GM18498 (cell line): ENCODE measurements at regions not wholly inside any gene's neighbourhood (a gene's known extent, or its start where the extent isn't known, plus 50 kb on each side); places are given as distances from the start of the nearest gene placed in this dataset.
"Not testable (repeated sequence)": the region's sequence is repeated elsewhere in the genome, so short reads cannot be mapped to it uniquely, and the experiment has no call there.

ENCODE experiments used
- ATAC-seq: cut with Tn5 transposase; IDR thresholded peaks from one replicate; pipeline ENCODE4 v1.9.1; 2021; ENCODE audit warnings: mild to moderate bottlenecking, moderate library complexity; ENCODE audit not compliant: unreplicated experiment

GRCh38 chr6:81565071-81565470 lies 187.4 kb downstream of the TENT5A start:
- ATAC-seq, result no peak

DNA sequence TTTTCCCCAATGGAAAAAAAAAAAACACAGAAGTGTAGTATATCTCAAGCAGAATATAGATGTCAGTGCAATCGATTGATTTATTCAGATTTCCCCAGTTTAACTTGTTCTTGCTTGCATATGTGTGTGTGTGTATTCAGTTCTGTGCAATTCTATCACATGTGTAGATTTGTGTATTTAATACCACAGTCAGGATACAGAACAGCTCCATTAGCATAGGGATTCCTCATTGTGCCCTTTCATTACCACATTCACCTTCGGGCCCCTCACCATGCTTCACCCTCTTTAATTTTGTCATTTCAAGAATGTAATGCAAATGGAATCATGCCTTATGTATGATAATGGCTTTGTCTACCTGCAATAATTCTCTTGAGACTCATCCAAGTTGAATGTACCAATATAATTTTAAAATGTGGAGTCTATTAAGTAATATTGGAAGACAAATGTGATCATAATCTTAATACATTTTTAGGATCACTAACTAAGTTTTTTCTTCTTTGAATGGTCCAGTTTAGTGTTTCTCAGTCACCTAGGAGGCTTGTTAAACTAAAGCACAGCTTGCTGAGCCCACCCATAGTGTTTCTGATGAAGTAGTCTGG lies 187.9 kb downstream of the TENT5A start:
- ATAC-seq, result no peak

- ATAC-seq, result no peak
Measured at GRCh38 chr6:81562169-81562568, 190.3 kb downstream of the TENT5A start.

DNA sequence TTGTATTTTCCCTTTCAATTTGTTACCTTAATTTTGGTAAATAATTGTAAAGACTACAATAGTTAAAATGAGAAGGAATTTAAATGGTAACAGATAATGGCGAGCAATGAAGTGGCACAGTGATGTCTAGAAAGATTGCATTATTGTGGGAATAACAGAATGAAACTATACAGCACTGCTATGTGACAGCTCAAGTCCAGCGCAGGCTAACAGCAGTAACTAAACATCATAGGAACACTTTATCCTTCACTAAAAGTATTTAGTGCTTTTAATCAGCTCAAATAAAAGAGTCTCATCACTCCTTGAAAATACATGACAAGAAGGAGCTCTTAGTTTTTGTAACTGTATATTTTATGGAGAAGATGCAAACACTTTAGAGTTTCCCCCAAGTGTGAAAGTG lies 190.8 kb downstream of the TENT5A start:
- ATAC-seq, result no peak

GRCh38 chr6:81561071-81561564 lies 191.4 kb downstream of the TENT5A start:
- no peak for ATAC-seq

- ATAC-seq, result no peak
Measured at GRCh38 chr6:81557811-81558210, 194.7 kb downstream of the TENT5A start.

- ATAC-seq, result no peak
Measured at GRCh38 chr6:81556551-81556950, 195.9 kb downstream of the TENT5A start.

- ATAC-seq, result no peak
Measured at GRCh38 chr6:81553216-81553615, 199.3 kb downstream of the TENT5A start.

- no peak for ATAC-seq
Measured at GRCh38 chr6:81552644-81553043, 199.8 kb downstream of the TENT5A start.

DNA sequence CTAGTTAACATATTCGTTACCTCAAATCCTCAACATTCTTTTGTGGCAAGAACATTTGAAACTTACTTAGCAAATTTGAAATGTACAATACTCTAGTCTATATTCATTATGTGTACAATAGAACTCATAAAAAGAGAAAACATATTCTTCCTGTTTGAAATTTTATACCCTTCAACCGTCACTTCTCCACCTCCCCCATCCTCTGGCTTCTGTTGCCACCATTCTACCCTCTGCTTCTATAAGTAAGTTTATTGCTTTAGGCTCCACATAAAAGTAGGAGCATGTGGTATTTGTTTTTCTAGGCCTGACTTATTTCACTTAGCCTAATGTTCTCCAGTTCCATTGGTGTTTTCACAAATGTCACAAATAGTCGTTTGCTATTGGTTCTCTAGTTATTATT lies 205.3 kb downstream of the TENT5A start:
- ATAC-seq, result no peak

- ATAC-seq, result no peak
Measured at GRCh38 chr6:81534934-81535465, 217.5 kb downstream of the TENT5A start.

GRCh38 chr6:81531869-81532561 lies 220.5 kb downstream of the TENT5A start:
- ATAC-seq, result no peak

GRCh38 chr6:81517455-81517854 lies 235.0 kb downstream of the TENT5A start:
- ATAC-seq, result no peak

DNA sequence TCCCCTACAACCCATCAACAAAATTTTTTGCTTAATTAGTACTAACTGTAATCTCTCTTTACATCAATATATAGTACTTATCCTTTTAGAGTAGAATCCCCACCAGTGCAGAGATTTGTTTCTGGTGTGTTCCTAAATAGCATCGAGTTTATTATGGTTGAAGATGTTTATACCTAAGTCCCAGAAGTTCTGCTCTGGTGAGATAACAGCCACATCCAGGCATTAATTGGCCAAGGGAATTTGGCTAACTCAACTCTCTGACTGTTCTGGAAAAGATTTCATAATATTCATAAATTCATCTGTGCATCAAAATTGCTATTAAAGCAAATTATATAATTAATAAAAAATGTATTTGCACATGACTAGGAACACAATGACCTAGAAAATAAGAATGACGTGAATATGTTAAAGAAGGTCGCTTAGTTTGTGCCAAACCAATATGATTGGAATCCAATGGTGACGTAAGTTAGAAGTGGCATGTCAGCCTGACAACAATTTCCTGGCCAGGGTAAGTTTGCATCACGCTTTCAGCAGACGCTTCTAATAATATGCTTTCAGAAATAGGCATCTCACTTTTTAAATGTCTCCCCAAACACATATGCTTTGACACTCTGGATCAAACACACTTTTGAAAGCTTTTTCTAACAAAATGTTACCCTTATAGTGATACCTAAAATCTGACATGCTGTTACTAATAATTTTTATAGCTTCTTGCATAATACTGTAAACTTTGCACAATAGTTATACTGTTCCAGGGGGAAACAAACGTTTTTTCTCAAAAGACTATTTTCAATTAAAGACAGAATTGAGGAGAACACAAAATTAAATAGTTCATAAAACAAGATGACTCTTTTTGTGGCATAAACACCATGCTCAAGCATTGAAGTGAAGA lies 236.7 kb downstream of the TENT5A start:
- no peak for ATAC-seq

DNA sequence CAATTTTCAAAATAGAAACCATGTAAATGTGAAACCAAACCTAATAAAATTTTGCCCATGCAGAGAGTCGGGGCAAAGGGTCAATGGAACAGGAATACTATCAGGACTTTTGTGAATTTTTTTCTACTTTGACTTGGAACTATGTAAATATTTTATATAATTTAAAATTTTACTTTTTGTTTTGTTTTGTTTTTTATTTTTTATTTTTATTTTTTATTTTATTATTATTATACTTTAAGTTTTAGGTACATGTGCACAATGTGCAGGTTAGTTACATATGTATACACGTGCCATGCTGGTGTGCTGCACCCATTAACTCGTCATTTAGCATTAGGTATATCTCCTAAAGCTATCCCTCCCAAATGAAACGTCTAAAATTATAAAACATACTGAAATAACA lies 238.3 kb downstream of the TENT5A start:
- not testable (repeated sequence) for ATAC-seq

DNA sequence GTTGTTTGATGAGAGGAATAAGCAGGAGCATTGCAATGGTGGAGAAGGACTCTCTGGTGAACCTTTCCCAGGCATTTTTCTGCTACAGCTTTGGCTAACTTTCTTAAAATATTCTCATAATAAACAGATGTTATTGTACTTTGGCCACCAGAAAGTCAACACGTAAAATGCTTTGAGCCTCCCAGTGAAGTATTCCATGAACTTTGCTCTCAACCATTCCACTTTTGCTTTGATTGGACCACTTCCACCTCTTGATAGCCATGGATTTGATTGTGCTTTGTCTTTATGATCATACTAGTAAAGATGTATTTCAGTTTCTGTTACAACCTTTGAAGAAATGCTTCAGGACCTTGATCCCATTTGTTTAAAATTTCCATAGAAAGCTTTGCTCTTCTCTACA lies 241.1 kb downstream of the TENT5A start:
- no peak for ATAC-seq

DNA sequence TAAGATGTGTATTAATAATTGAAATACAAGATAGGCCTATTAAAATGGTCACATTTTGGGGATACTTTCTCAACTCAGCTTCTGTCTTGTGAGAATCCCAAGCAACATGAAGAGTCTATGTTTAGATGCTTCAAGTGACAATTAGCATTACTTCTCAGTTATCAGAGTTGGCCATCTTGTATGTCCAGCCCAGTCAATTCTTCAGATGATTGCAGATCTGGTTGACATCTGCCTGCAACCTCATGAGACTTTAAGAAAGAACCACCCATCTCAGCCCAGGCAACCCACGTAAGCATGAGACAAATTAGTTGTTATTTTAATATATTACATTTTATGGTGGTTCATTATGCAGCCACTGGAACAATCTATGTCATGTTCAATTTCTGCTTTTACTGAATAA lies 256.5 kb downstream of the TENT5A start:
- no peak for ATAC-seq

DNA sequence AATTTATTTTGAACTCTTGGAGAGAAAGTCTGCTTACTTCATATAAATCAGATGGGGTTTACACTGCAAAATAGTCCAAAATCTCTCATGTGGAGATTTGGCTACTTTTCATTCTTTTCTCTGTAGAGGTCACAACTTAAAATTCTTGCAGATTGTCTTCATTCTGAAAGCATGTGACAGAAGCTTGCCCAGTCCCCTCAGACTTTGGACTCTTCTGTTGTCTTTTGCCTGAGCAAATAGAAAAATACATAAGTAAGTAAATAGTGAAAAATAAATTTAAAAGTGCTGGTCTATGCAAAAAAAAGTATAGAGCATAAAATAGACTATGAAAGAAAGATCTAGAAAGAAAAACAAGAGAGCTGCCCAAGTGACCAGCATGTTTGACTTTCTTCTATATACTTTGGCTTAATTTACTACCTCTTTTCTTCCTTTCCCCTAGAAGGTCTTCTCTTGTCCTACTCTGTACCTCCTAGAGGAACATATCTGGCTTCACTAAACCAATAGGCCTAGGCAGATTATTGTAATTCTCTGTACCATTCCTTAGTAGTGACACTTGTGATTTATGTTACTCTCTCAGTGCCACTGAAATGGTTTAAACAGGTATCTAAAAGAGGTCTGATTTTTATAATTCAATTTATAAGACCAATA lies 260.9 kb downstream of the TENT5A start:
- no peak for ATAC-seq

- ATAC-seq, result no peak
Measured at GRCh38 chr6:81487489-81487888, 265.0 kb downstream of the TENT5A start.

DNA sequence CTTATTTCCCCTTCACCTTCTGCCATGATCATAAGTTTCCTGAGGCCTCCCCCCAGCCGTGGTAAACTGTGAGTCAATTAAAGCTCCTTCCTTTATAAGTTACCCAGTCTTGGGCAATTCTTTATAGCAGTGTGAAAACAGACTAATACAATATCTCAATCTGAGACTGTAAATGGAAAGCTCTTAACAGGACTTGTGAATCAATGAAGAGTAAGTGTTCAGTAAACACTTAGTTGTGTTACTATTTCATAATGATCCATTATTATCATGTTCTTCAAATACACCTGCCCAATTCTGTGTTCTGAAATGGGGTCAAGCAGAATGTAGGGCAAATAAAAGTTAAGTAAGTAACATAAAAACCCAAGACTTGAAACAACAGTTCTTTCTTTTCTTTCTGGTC lies 266.2 kb downstream of the TENT5A start:
- no peak for ATAC-seq

DNA sequence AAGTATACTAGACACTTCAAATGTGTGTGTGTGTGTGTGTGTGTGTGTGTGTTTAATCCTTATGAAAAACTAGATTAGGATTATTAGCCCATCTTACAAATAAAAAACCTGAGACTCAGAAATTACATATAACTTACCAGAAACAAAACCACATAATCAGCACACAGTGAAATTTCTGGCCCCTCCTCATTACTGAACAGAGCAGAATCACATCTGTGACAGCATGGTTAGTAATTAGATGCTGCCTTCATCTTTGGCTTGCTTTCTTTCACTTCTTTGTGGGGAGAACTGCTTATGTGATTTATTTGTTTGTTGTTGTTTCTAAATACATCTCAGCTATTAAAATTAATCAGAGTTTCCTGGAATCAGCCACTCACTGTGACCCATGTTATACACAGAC lies 267.1 kb downstream of the TENT5A start:
- no peak for ATAC-seq
